ENCODE measurements at regions not wholly inside any gene's neighbourhood (a gene's known extent, or its start where the extent isn't known, plus 50 kb on each side); places are given as distances from the start of the nearest gene placed in this dataset.

DNA sequence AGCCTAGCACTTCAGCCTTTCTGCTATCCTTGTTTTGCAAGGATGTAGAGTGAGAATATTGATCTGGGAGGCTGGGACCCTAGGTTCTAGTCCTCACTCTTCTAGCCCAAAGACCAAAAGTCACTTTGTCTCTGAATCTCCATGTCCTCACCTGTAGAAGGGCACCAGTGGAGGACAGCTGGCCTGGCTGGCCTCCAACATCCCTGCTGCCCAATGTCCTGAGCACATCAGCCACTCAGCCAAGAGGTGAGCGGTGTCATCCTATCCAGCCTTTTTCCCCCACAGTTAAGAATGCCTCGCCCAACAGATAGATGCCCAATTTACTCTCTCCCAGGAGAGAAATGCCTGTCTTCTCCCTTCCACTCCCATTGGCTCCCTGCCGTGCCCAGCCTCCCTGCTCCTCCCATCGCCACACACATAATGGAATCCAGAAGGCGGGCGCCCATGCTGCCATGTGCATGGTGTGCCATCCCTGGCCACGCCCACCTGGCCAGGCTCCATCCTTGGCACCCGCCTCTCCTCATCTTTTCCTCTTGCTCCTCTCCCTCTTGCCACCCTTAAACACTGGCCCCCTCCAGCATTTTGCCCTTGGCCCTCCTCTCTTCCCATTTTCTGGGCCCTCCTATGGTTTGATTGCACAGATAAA is 157.3 kb upstream of the SDK2 start (continued):
- TF ChIP-seq GABPB1 (CRISPR knock-in tag; IDR thresholded peaks at IDR 0.05): no peak
- no peak for TF ChIP-seq GTF2I (CRISPR knock-in tag; conservative IDR thresholded peaks at IDR 0.05)
- TF ChIP-seq, protein P1, sequence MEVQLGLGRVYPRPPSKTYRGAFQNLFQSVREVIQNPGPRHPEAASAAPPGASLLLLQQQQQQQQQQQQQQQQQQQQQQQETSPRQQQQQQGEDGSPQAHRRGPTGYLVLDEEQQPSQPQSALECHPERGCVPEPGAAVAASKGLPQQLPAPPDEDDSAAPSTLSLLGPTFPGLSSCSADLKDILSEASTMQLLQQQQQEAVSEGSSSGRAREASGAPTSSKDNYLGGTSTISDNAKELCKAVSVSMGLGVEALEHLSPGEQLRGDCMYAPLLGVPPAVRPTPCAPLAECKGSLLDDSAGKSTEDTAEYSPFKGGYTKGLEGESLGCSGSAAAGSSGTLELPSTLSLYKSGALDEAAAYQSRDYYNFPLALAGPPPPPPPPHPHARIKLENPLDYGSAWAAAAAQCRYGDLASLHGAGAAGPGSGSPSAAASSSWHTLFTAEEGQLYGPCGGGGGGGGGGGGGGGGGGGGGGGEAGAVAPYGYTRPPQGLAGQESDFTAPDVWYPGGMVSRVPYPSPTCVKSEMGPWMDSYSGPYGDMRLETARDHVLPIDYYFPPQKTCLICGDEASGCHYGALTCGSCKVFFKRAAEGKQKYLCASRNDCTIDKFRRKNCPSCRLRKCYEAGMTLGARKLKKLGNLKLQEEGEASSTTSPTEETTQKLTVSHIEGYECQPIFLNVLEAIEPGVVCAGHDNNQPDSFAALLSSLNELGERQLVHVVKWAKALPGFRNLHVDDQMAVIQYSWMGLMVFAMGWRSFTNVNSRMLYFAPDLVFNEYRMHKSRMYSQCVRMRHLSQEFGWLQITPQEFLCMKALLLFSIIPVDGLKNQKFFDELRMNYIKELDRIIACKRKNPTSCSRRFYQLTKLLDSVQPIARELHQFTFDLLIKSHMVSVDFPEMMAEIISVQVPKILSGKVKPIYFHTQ (CRISPR knock-in tag; IDR thresholded peaks at IDR 0.05): no peak
- TF ChIP-seq, protein P2, sequence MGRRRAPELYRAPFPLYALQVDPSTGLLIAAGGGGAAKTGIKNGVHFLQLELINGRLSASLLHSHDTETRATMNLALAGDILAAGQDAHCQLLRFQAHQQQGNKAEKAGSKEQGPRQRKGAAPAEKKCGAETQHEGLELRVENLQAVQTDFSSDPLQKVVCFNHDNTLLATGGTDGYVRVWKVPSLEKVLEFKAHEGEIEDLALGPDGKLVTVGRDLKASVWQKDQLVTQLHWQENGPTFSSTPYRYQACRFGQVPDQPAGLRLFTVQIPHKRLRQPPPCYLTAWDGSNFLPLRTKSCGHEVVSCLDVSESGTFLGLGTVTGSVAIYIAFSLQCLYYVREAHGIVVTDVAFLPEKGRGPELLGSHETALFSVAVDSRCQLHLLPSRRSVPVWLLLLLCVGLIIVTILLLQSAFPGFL (CRISPR knock-in tag; IDR thresholded peaks at IDR 0.05; ENCODE audit: borderline replicate concordance): no peak

DNA sequence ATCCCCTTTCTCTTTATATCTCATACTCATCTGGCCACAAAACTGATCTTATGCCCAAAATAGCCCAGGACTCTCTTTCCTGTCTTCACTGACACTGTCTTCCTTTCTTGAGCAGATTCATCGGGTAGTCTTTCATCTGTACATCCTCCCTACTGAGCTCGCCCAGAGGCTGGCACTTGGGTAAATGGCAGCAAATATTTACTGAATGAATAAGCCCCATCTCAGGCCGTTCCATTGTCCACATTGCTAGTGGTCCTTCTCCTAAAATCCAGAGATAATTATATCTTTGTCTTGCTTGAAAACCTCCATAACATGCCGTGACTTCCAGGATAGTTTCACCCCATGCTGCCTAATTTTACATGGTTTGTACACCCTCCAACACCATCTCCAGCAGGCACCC is 158.1 kb upstream of the SDK2 start:
- Mint-ChIP-seq H3K27me3 (ENCODE audit: low read depth) (peaks cover 49% of the 10 kb centered on the region), H3K4me3 (no peak overlapping the region), H3K4me1 (peaks cover 26% of the 10 kb centered on the region), H3K36me3 (peaks cover 6% of the 10 kb centered on the region), H3K27ac (no peak overlapping the region), H3K9me3 (peaks cover 24% of the 10 kb centered on the region)
- CTCF ChIA-PET: no interaction called here
- TF ChIP-seq IRF2 (CRISPR knock-in tag; IDR thresholded peaks at IDR 0.05; ENCODE audit: borderline replicate concordance, low read depth) (no peak), TCF7 (CRISPR knock-in tag; IDR thresholded peaks at IDR 0.05; ENCODE audit: low read depth) (no peak), CREM (CRISPR knock-in tag; IDR thresholded peaks at IDR 0.05) (no peak), RORB (CRISPR knock-in tag; IDR thresholded peaks at IDR 0.05) (no peak)
- TF ChIP-seq, protein P3, sequence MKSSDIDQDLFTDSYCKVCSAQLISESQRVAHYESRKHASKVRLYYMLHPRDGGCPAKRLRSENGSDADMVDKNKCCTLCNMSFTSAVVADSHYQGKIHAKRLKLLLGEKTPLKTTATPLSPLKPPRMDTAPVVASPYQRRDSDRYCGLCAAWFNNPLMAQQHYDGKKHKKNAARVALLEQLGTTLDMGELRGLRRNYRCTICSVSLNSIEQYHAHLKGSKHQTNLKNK (CRISPR knock-in tag; IDR thresholded peaks at IDR 0.05): no peak
- TF ChIP-seq, protein P4, sequence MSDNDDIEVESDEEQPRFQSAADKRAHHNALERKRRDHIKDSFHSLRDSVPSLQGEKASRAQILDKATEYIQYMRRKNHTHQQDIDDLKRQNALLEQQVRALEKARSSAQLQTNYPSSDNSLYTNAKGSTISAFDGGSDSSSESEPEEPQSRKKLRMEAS (CRISPR knock-in tag; IDR thresholded peaks at IDR 0.05): no peak
- TF ChIP-seq, protein P5, sequence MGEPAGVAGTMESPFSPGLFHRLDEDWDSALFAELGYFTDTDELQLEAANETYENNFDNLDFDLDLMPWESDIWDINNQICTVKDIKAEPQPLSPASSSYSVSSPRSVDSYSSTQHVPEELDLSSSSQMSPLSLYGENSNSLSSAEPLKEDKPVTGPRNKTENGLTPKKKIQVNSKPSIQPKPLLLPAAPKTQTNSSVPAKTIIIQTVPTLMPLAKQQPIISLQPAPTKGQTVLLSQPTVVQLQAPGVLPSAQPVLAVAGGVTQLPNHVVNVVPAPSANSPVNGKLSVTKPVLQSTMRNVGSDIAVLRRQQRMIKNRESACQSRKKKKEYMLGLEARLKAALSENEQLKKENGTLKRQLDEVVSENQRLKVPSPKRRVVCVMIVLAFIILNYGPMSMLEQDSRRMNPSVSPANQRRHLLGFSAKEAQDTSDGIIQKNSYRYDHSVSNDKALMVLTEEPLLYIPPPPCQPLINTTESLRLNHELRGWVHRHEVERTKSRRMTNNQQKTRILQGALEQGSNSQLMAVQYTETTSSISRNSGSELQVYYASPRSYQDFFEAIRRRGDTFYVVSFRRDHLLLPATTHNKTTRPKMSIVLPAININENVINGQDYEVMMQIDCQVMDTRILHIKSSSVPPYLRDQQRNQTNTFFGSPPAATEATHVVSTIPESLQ (CRISPR knock-in tag; IDR thresholded peaks at IDR 0.05): no peak
- TF ChIP-seq, protein P6, sequence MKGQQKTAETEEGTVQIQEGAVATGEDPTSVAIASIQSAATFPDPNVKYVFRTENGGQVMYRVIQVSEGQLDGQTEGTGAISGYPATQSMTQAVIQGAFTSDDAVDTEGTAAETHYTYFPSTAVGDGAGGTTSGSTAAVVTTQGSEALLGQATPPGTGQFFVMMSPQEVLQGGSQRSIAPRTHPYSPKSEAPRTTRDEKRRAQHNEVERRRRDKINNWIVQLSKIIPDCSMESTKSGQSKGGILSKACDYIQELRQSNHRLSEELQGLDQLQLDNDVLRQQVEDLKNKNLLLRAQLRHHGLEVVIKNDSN (CRISPR knock-in tag; IDR thresholded peaks at IDR 0.05): no peak
- TF ChIP-seq, protein P7, sequence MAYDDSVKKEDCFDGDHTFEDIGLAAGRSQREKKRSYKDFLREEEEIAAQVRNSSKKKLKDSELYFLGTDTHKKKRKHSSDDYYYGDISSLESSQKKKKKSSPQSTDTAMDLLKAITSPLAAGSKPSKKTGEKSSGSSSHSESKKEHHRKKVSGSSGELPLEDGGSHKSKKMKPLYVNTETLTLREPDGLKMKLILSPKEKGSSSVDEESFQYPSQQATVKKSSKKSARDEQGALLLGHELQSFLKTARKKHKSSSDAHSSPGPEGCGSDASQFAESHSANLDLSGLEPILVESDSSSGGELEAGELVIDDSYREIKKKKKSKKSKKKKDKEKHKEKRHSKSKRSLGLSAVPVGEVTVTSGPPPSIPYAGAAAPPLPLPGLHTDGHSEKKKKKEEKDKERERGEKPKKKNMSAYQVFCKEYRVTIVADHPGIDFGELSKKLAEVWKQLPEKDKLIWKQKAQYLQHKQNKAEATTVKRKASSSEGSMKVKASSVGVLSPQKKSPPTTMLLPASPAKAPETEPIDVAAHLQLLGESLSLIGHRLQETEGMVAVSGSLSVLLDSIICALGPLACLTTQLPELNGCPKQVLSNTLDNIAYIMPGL (CRISPR knock-in tag; IDR thresholded peaks at IDR 0.05): no peak
- TF ChIP-seq, protein P8, sequence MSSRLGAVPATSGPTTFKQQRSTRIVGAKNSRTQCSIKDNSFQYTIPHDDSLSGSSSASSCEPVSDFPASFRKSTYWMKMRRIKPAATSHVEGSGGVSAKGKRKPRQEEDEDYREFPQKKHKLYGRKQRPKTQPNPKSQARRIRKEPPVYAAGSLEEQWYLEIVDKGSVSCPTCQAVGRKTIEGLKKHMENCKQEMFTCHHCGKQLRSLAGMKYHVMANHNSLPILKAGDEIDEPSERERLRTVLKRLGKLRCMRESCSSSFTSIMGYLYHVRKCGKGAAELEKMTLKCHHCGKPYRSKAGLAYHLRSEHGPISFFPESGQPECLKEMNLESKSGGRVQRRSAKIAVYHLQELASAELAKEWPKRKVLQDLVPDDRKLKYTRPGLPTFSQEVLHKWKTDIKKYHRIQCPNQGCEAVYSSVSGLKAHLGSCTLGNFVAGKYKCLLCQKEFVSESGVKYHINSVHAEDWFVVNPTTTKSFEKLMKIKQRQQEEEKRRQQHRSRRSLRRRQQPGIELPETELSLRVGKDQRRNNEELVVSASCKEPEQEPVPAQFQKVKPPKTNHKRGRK (CRISPR knock-in tag; IDR thresholded peaks at IDR 0.05; ENCODE audit: borderline replicate concordance): no peak
- TF ChIP-seq, protein P2 (CRISPR knock-in tag; IDR thresholded peaks at IDR 0.05; ENCODE audit: borderline replicate concordance): no peak
- TF ChIP-seq, protein P9, sequence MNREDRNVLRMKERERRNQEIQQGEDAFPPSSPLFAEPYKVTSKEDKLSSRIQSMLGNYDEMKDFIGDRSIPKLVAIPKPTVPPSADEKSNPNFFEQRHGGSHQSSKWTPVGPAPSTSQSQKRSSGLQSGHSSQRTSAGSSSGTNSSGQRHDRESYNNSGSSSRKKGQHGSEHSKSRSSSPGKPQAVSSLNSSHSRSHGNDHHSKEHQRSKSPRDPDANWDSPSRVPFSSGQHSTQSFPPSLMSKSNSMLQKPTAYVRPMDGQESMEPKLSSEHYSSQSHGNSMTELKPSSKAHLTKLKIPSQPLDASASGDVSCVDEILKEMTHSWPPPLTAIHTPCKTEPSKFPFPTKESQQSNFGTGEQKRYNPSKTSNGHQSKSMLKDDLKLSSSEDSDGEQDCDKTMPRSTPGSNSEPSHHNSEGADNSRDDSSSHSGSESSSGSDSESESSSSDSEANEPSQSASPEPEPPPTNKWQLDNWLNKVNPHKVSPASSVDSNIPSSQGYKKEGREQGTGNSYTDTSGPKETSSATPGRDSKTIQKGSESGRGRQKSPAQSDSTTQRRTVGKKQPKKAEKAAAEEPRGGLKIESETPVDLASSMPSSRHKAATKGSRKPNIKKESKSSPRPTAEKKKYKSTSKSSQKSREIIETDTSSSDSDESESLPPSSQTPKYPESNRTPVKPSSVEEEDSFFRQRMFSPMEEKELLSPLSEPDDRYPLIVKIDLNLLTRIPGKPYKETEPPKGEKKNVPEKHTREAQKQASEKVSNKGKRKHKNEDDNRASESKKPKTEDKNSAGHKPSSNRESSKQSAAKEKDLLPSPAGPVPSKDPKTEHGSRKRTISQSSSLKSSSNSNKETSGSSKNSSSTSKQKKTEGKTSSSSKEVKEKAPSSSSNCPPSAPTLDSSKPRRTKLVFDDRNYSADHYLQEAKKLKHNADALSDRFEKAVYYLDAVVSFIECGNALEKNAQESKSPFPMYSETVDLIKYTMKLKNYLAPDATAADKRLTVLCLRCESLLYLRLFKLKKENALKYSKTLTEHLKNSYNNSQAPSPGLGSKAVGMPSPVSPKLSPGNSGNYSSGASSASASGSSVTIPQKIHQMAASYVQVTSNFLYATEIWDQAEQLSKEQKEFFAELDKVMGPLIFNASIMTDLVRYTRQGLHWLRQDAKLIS (CRISPR knock-in tag; IDR thresholded peaks at IDR 0.05; ENCODE audit: borderline replicate concordance): no peak
- TF ChIP-seq, protein P10, sequence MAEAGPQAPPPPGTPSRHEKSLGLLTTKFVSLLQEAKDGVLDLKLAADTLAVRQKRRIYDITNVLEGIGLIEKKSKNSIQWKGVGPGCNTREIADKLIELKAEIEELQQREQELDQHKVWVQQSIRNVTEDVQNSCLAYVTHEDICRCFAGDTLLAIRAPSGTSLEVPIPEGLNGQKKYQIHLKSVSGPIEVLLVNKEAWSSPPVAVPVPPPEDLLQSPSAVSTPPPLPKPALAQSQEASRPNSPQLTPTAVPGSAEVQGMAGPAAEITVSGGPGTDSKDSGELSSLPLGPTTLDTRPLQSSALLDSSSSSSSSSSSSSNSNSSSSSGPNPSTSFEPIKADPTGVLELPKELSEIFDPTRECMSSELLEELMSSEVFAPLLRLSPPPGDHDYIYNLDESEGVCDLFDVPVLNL (CRISPR knock-in tag; IDR thresholded peaks at IDR 0.05; ENCODE audit: borderline replicate concordance, low read depth): no peak
- ATAC-seq: no peak
- POLR2A ChIA-PET: interaction anchor here (0.6 kb wide), 1 partner anchor 189 kb away, joined by 3 read pairs; no protein-coding TSS in a partner anchor
- no peak for DNase-seq (ENCODE audit: low spot score)
